ENCODE measurements at regions not wholly inside any gene's neighbourhood (a gene's known extent, or its start where the extent isn't known, plus 50 kb on each side); places are given as distances from the start of the nearest gene placed in this dataset.

GRCh38 chr15:38690719-38691332 is 126.2 kb upstream of the RASGRP1 start:
- peak; percentile 76 for DNase-seq
- Mint-ChIP-seq H3K27ac (peak overlapping the region; percentile 80), H3K4me3 (no peak overlapping the region), H3K4me1 (ENCODE audit: low read depth) (peaks cover 82% of the 10 kb centered on the region), H3K9me3 (no peaks in the 10 kb centered on the region), H3K27me3 (no peaks in the 10 kb centered on the region), H3K36me3 (ENCODE audit: low read depth) (no peaks in the 10 kb centered on the region)

- no peaks in the 10 kb centered on the region for H3K27me3 Mint-ChIP-seq
- H3K36me3 Mint-ChIP-seq (ENCODE audit: low read depth) = no peaks in the 10 kb centered on the region
- peak overlapping the region; percentile 80 for H3K27ac Mint-ChIP-seq
- H3K9me3 Mint-ChIP-seq = no peaks in the 10 kb centered on the region
- no peak for DNase-seq
- peaks cover 82% of the 10 kb centered on the region for H3K4me1 Mint-ChIP-seq (ENCODE audit: low read depth)
- H3K4me3 Mint-ChIP-seq = no peak overlapping the region
Measured at GRCh38 chr15:38691377-38691776, 126.8 kb upstream of the RASGRP1 start.

DNA sequence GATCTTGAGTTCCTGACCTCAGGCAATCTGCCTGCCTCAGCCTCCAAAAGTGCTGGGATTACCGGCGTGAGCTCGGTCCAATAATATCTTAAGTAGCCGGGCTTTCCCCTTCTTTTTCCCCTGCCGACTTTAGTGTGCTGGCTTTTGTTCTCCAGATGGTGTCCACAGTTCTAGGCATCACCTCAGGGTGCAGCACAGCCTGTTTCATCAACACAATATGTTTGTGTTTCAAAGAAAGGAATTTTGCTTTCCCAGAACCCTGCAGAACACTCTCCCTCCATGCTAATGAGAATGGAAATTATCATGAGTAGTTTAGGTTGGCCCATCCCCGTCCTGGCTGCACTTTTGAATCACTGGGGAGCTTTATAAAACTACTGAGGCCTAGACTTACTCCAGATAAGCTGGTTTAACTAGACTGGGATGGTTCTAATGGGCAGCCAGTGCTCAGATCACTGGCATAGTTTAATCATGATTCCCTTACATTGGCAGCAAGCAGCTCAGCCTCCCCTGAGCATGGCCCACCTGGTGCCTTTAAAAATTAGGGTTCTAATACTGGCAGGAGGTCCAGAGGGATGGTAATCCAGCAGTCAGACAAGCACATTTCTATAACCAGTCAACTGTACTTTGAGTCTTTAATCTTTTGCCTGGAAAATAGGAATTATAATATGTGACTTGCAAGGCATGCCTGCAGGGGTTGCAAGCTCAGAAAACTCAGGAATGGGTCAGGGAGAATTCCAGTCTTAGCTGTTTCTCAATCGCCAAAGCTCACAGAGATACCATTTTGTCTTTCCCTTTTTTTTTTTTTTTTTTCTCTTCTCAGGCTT is 127.6 kb upstream of the RASGRP1 start:
- H3K36me3 Mint-ChIP-seq (ENCODE audit: low read depth) = no peaks in the 10 kb centered on the region
- DNase-seq = no peak
- no peaks in the 10 kb centered on the region for H3K27me3 Mint-ChIP-seq
- H3K4me1 Mint-ChIP-seq (ENCODE audit: low read depth) = peaks cover 82% of the 10 kb centered on the region
- peak overlapping the region; percentile 80 for H3K27ac Mint-ChIP-seq
- H3K4me3 Mint-ChIP-seq = no peak overlapping the region
- no peaks in the 10 kb centered on the region for H3K9me3 Mint-ChIP-seq

- Mint-ChIP-seq H3K4me1 (ENCODE audit: low read depth) (peaks cover 82% of the 10 kb centered on the region), H3K9me3 (no peaks in the 10 kb centered on the region), H3K27ac (no peak overlapping the region), H3K36me3 (ENCODE audit: low read depth) (no peaks in the 10 kb centered on the region), H3K27me3 (no peaks in the 10 kb centered on the region), H3K4me3 (no peak overlapping the region)
- no peak for DNase-seq
Measured at GRCh38 chr15:38692789-38693062, 128.1 kb upstream of the RASGRP1 start.

DNA sequence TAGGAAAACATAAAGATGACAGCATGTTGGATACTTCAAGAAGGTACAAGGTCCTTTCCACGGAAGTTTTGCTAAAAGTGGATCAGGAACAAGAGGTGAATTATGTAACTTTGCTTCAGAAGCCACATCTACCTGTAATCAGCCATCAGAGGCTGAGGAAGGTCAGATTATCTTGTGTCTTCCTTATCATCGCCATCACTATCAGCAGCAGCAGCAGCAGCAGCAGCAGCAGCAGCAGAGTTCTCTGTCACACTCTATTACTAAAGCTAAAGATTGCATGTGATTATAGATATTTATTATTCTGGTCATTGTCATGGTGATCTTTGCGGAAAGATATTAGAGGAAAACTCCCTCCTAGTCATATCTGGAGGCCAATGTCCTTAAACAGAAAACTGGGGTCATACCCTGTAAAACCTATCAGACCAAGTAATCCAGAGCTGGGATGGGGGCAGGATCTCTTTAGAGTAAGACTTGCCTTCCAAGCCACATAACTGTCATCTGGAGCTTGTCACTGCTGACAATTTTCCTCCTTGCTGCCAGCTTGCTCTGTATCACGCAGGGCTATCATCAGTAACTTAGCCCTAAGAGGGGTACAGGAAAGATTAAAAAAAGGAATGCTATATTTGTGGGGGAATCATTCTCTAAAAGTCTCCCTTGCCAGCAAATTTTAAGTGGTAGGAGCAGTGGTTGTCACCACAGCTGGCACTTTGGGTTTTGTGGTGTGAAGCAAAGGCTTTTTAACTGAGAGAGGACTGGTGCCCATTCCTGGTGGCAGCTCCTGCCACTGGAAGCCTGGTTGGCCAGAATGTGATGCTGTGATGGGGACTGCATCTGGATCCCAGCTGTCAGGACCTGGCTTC is 130.9 kb upstream of the RASGRP1 start:
- H3K4me1 Mint-ChIP-seq (ENCODE audit: low read depth) = peaks cover 79% of the 10 kb centered on the region
- no peak for DNase-seq
- no peaks in the 10 kb centered on the region for H3K36me3 Mint-ChIP-seq (ENCODE audit: low read depth)
- no peaks in the 10 kb centered on the region for H3K27me3 Mint-ChIP-seq
- no peak overlapping the region for H3K4me3 Mint-ChIP-seq
- H3K27ac Mint-ChIP-seq = peak overlapping the region; percentile 87
- no peaks in the 10 kb centered on the region for H3K9me3 Mint-ChIP-seq

DNA sequence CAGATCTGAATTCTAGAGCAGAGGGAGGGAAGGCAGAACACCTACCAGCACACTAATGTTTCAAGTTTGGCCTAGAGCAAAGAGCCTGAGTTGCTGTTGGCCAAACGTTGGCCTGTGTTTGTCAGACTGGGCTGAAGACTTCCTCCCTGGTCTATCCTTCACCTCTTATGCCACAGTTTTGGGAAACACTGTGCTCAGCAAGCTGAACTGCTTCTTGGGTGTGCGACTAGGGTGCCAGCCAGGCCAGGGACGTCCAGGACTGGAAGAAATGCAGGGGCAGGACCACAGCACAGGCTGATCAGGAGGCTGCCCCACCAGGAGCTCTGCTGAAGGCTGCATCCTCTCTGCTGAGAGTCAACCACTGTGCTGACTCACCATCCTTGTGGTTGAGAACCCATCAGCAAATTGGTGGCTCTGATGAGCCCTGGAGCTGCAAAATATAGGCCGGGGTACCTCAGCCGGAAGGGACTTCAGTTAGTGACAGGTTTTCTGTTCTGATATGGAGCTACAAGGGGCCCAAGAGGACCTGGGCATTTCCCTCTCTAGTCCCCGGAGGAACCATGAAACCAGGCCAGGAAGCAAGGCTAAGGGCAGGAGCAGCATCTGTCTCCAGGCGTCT is 131.6 kb upstream of the RASGRP1 start:
- Mint-ChIP-seq H3K9me3 (no peaks in the 10 kb centered on the region), H3K27me3 (no peaks in the 10 kb centered on the region), H3K36me3 (ENCODE audit: low read depth) (no peaks in the 10 kb centered on the region), H3K4me3 (peak overlapping the region; percentile 46), H3K4me1 (ENCODE audit: low read depth) (peaks cover 72% of the 10 kb centered on the region), H3K27ac (peak overlapping the region; percentile 87)
- peak; percentile 69 for DNase-seq

DNA sequence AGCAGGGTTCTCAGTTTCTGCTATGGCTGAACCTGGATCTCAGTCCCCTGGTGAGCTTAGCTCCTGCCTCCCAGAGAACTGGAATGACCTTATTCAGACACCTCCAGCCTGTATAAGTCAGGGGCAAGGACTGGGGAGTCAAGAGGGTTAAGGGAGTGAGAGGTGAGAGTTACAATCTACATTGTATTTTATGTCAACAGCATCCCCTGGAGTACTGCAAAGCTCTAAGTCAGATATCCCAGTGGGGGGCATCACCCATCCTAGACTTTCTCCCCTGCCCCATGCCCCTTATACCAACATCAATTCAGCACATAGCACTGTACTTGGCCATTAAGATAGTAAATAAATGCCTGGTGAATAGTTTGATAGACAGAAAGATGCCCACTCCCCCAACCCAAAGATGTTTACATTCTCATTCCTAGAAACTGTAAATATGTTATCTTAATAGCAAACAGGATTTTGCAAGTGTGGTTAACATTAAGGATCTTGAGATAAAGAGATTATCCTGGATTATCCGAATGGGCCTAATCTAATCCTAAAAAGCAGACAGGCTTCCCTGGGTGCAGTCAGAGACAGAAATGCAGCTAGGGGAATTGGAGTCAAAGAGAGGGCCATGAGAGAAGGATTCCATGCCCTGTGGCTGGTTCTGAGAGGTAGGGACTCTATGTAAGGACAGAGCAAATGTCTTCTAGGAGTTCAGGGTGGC is 132.3 kb upstream of the RASGRP1 start:
- Mint-ChIP-seq H3K36me3 (ENCODE audit: low read depth) (no peaks in the 10 kb centered on the region), H3K9me3 (no peaks in the 10 kb centered on the region), H3K4me1 (ENCODE audit: low read depth) (peaks cover 67% of the 10 kb centered on the region), H3K27ac (peak overlapping the region; percentile 87), H3K4me3 (peak overlapping the region; percentile 46), H3K27me3 (no peaks in the 10 kb centered on the region)
- no peak for DNase-seq

DNA sequence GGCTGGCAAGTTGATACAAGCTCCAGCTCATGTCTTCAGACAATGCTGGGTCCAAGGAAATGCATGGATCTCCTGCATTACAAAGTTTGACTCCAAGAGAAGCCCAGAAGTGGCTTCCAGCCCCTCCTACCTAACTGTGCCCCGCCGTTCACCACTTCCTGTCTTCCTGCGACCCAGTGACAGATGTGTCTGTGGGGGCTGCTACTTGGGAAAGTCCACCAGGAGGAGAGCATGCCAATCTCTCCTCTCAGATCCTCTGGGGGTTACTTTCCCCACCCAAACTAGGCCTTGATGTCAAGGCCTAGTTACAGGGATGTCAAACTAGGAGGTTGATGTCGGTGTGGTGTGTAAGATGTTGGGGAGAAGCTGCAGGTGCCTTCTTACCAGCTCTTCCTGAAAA is 133.6 kb upstream of the RASGRP1 start:
- H3K9me3 Mint-ChIP-seq = no peaks in the 10 kb centered on the region
- H3K27me3 Mint-ChIP-seq = no peaks in the 10 kb centered on the region
- no peaks in the 10 kb centered on the region for H3K36me3 Mint-ChIP-seq (ENCODE audit: low read depth)
- H3K4me1 Mint-ChIP-seq (ENCODE audit: low read depth) = peaks cover 60% of the 10 kb centered on the region
- peak overlapping the region; percentile 42 for H3K27ac Mint-ChIP-seq
- H3K4me3 Mint-ChIP-seq = peak overlapping the region; percentile 9
- no peak for DNase-seq

DNA sequence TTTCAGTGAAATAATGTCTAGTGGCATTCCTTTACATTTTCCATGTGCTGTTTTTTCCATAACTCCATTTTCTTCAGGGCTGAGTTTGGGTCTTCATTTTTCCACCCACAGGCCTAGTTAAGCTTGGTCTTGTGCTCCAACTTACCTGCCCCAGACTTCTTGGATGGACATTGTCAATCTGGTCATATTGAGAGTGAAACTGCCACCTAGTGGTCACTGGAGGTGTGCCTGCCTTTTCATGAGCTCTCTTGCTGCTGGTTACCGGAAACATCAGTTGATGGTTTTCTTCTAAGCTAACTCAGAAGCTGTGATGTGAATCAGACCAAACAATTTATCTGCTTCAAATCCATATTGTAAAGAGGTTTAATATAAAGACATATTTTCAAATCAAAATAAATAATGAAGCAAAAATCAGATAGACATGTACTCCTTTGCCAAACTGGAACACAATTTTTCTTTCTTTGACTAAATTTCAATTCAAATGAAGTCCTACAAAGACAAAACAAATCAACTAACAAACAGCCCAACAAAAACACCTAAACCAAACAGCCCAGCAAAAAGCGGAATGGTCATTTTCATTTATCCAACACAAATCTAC is 135.1 kb upstream of the RASGRP1 start:
- Mint-ChIP-seq H3K4me1 (ENCODE audit: low read depth) (peaks cover 59% of the 10 kb centered on the region), H3K27ac (peak overlapping the region; percentile 80), H3K9me3 (no peaks in the 10 kb centered on the region), H3K36me3 (ENCODE audit: low read depth) (no peaks in the 10 kb centered on the region), H3K27me3 (no peaks in the 10 kb centered on the region), H3K4me3 (no peak overlapping the region)
- peak; percentile 67 for DNase-seq

DNA sequence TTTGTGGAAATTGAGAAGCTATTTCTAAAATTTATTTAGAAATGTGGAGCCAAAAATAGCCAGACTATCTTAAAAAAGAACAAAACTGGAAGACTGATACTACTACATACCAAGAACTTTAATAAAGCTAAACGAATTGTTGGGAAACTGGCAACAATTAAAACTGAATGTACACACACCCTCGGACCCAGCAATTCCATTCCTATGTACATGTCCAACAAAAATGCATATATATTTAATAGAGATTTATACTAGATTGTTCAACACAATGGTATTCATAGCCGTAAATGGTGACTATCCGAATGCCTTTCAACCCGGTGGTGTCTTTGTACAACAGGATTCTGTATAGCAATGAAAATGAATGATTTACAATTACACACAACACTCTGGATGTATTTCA is 136.5 kb upstream of the RASGRP1 start:
- no peak for DNase-seq
- Mint-ChIP-seq H3K4me3 (no peak overlapping the region), H3K9me3 (no peaks in the 10 kb centered on the region), H3K4me1 (ENCODE audit: low read depth) (peaks cover 55% of the 10 kb centered on the region), H3K27me3 (no peaks in the 10 kb centered on the region), H3K36me3 (ENCODE audit: low read depth) (no peaks in the 10 kb centered on the region), H3K27ac (no peak overlapping the region)

GRCh38 chr15:38702178-38702912 is 137.7 kb upstream of the RASGRP1 start:
- Mint-ChIP-seq H3K9me3 (no peaks in the 10 kb centered on the region), H3K4me3 (no peak overlapping the region), H3K4me1 (ENCODE audit: low read depth) (peaks cover 43% of the 10 kb centered on the region), H3K36me3 (ENCODE audit: low read depth) (no peaks in the 10 kb centered on the region), H3K27me3 (no peaks in the 10 kb centered on the region), H3K27ac (no peak overlapping the region)
- DNase-seq = no peak

DNA sequence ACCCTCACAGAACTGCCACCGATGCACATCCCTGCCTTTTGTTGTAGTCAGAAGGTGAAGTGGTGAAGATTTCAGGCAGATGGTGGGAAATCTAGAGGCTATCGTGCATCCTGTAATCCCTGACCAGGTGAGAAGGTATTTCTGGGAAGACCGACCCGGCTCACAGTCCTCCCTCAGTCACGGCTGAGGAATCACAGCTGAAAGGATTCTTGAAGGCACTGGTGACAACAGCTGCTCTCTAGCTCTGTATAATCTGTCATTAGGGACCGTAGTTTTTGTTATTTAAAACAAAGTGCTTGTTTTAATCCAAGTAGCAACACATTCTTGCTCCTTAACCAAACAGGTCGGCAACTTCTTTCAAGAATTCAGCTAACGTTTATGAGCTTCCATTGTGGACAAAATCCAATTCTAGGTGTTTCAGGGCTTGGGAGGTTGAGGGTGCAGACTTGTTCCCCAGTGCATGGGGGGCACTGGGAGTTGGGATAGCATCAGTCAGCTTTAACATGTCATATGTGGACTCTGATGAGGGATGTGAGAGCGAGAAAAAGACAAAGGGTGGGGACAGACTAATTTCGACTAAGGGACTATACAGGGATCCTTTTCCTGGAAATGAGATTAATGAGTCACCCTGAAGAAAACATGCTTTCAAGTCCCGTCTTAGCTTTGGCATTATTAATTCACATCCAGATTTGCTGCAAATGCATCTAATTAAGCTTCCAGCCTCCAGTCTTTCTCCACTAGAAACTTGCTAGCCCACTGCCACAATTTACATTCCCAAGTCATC is 141.0 kb upstream of the RASGRP1 start:
- no peaks in the 10 kb centered on the region for H3K36me3 Mint-ChIP-seq (ENCODE audit: low read depth)
- no peak for DNase-seq
- H3K4me1 Mint-ChIP-seq (ENCODE audit: low read depth) = peaks cover 14% of the 10 kb centered on the region
- no peaks in the 10 kb centered on the region for H3K9me3 Mint-ChIP-seq
- H3K4me3 Mint-ChIP-seq = no peak overlapping the region
- peak overlapping the region; percentile 44 for H3K27ac Mint-ChIP-seq
- H3K27me3 Mint-ChIP-seq = no peaks in the 10 kb centered on the region

DNA sequence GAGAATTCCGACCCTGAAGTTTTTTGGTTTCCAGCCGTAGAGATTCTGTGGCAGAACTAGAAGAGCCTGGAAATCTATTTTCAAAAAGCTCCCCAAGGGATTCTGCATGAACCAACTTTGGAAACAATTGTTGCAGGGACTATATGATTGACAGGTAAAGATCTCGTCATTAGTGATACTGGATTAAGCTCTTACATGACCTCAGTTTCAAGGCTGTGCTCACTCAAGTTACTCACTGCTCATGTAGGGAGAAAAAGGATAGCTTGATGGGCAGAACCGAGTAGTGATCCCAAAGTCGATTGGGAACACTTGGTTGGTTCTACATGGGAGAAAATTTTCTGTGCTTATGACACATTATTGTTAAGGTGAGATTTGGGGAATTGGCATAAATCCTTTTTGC is 142.3 kb upstream of the RASGRP1 start:
- DNase-seq = no peak
- H3K4me1 Mint-ChIP-seq (ENCODE audit: low read depth) = peaks cover 14% of the 10 kb centered on the region
- no peak overlapping the region for H3K27ac Mint-ChIP-seq
- H3K4me3 Mint-ChIP-seq = no peak overlapping the region
- no peaks in the 10 kb centered on the region for H3K27me3 Mint-ChIP-seq
- no peaks in the 10 kb centered on the region for H3K9me3 Mint-ChIP-seq
- no peaks in the 10 kb centered on the region for H3K36me3 Mint-ChIP-seq (ENCODE audit: low read depth)
